ENCODE measurements at regions not wholly inside any gene's neighbourhood (a gene's known extent, or its start where the extent isn't known, plus 50 kb on each side); places are given as distances from the start of the nearest gene placed in this dataset.
A peak's percentile ranks its signal among the peaks of the same experiment; 100 is the strongest.
"Not testable (repeated sequence)": the region's sequence is repeated elsewhere in the genome, so short reads cannot be mapped to it uniquely, and the experiment has no call there.

- peak; percentile 60 for DNase-seq
Measured at GRCh38 chr13:42373048-42373812, 101.3 kb downstream of the AKAP11 start.

GRCh38 chr13:42375663-42376062 is 103.7 kb downstream of the AKAP11 start:
- DNase-seq: no peak

DNA sequence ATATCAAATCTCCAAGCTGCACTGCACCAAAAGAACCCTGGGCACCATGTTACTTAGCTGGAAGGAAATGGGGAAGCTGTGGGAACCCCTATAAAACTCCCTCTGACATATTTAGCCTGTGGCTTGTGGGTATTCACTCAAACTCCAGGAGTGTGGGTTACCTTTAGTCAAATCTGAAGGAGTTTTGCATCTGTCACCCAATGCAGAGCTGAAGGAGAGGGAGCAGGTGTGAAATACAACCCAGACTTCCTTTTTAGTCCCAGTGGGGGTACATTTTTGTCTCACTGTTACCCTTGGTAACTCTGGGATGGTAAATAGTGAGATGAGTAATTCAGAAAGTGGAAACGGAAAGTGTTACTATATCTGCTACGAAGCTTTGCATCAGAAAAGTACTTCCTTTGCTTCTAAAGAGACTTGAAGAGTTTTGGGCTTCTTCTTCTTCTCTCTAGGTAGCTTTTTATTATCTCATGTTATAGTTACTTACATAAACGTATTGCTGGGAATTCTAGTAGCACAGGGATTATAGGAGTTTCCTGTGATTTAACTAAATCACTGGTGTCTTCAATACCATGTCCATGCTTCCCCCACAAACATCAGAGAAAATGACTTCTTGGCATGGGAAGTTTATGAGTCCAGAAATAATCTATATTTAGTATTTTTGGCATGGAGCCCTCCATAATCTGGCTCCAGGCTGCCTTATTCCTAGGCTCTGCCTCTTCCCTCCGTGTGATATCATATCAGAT is 105.9 kb downstream of the AKAP11 start:
- DNase-seq: peak; percentile 51

- DNase-seq: no peak
Measured at GRCh38 chr13:42378383-42378780, 106.4 kb downstream of the AKAP11 start.

DNA sequence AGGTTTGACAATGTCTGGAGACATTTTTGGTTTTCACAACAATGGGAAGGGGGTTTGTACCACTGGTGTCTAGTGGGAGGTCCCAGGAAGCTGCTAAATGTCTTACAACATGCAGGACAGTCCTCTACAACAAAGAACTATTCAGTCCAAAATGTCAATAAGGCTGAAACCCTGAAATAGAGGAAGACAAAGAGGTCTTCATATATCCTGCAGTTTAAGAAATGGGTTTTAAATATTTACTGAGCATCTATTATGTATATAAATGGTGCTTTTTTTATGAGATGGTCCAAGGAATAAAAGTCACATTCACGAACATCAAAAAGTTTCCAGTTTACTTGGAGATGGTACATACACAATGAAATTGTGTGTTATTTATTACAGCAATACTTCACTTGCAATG is 107.3 kb downstream of the AKAP11 start:
- DNase-seq: no peak

- no peak for DNase-seq
Measured at GRCh38 chr13:42380420-42381164, 108.6 kb downstream of the AKAP11 start.

GRCh38 chr13:42381165-42381425 is 109.1 kb downstream of the AKAP11 start:
- no peak for DNase-seq

GRCh38 chr13:42381426-42381825 is 109.5 kb downstream of the AKAP11 start:
- not testable (repeated sequence) for DNase-seq

GRCh38 chr13:42383025-42383424 is 111.1 kb downstream of the AKAP11 start:
- DNase-seq: no peak

GRCh38 chr13:42384265-42384664 is 112.3 kb downstream of the AKAP11 start:
- DNase-seq: no peak

- DNase-seq: no peak
Measured at GRCh38 chr13:42388326-42388725, 116.4 kb downstream of the AKAP11 start.

GRCh38 chr13:42389041-42389440 is 117.1 kb downstream of the AKAP11 start:
- DNase-seq: no peak

DNA sequence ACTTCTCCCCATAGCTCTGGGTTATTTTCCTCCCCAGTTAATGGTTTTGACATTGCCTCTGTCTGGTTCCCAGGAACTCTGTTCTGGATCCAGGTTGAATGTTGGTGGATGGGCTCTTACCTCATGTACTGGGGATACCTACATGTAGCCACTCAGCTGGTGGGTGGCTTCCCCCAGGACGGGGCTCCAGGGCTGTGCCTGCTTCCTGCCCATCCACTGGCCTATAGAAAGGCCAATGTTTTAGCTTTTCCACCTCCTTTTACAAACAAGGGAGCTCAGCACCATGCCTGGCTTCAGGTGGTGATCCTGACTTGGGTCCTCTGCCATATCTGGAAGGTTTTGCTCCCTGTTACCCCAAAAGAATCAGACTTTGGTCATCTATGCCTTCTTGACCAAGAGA is 120.2 kb downstream of the AKAP11 start:
- no peak for DNase-seq

- peak; percentile 50 for DNase-seq
Measured at GRCh38 chr13:42392716-42393572, 121.0 kb downstream of the AKAP11 start.

DNA sequence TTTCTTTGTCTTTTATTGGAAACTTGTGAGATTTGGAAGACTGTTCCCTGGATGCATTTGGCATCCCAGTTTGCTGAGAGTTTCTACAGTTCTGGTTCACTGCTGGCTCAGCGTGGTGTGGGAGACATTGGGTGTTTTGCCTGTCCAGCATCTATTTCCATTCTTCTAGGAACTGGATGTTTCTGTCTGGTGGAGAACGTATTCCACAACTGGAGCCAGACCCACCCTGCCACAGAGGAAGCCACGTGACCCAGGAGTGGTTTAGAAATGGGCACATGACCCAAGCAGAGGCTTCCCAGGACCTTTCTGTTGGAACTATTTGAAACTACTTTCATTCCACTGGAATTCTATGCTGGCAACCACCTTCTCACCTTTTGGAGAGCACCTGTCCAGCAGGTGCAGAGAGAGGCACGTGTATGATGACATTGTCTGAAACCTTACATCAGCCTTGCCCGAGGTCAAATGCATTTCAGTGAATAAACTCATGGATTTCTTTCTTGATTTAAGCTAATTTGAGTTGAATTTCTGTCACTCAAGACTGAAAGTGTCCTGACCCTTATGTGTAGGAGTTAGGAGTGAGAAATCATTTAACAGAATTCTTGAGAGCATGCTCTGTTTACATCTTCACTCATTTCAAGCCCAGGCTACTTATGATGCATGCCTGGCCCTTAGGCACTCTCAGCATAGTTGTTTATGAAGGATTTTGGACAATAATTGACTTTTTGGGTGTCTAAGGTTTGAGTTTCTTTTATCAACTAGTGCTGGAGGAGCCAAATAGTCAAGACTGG is 121.8 kb downstream of the AKAP11 start:
- DNase-seq: peak; percentile 24

DNA sequence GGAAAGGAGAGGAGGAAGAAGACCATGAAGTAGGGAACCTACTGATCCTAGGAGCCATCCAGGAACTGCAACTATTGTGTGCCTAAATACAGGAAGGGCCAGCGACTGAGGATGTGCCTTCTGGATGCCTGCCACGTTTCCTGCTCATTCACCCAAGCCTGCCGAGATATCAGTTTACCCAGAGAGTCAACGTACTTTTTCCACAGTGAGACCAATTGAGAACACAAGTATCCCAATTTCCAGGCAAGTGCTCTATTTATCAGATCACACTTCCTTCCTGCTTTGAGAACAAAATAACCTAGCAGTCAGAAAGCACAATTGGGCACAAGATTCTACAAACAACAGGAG is 122.4 kb downstream of the AKAP11 start:
- DNase-seq: no peak

- peak; percentile 34 for DNase-seq
Measured at GRCh38 chr13:42394711-42395085, 122.7 kb downstream of the AKAP11 start.

GRCh38 chr13:42395086-42395821 is 123.3 kb downstream of the AKAP11 start:
- DNase-seq: peak; percentile 52

- DNase-seq: peak; percentile 80
Measured at GRCh38 chr13:42396501-42396900, 124.5 kb downstream of the AKAP11 start.

- DNase-seq: no peak
Measured at GRCh38 chr13:42396901-42397655, 125.1 kb downstream of the AKAP11 start.

DNA sequence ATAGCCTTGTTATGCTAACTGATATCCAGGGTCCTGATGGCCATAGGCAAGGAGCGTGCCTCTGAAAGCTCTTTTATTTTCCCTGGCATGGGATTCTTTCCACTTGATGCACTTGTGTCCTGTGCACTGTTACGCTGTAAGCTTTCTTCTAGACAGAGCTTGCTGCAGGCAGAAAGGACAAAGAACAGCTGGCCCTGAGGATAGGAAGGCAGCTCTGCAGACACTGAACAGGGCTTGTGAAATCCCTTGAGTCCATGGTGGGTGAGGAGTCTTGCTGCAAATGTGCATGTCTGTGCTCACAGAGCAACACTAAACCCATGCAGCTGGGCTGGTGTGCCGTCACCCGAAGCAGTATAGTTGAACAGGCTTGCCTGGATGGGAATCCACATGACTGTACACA is 126.6 kb downstream of the AKAP11 start:
- no peak for DNase-seq

Measured in stimulated activated CD4-positive, alpha-beta T cell treated with anti-CD3 and anti-CD28 coated beads, Interleukin-1b, Interleukin-23, amount 100 ng/mL, for 48 hours (primary cell).